Ectodermal cell (in vitro differentiated cells): ENCODE measurements at regions not wholly inside any gene's neighbourhood (a gene's known extent, or its start where the extent isn't known, plus 50 kb on each side); places are given as distances from the start of the nearest gene placed in this dataset.

Experiments used
- H3K27ac ChIP-seq: 2 replicates; pipeline ENCODE4 v1.7.0; 2013; ENCODE audit warnings: mild to moderate bottlenecking, low read depth, low read length; ENCODE audit not compliant: insufficient read depth, poor library complexity, severe bottlenecking
- H3K27me3 ChIP-seq: 2 replicates; pipeline ENCODE4 v1.7.0; 2013; ENCODE audit warnings: mild to moderate bottlenecking, low read length; ENCODE audit not compliant: insufficient read depth, control insufficient read depth, poor library complexity, severe bottlenecking
- H3K36me3 ChIP-seq: one replicate; pipeline ENCODE4 v1.7.0; 2013; ENCODE audit warnings: low read length; ENCODE audit not compliant: control insufficient read depth, insufficient read depth
- H3K4me1 ChIP-seq: one replicate; pipeline ENCODE4 v1.7.0; 2013; ENCODE audit warnings: low read length; ENCODE audit not compliant: control insufficient read depth, insufficient read depth
- H3K4me3 ChIP-seq: 2 replicates; pipeline ENCODE4 v1.7.0; 2013; ENCODE audit warnings: low read depth, low read length, control low read depth; ENCODE audit not compliant: insufficient read depth
- H3K9me3 ChIP-seq: 2 replicates; pipeline ENCODE4 v1.7.0; 2013; ENCODE audit warnings: mild to moderate bottlenecking, low read length, moderate library complexity; ENCODE audit not compliant: control insufficient read depth
- WGBS, 2 experiments: methylation state at CpG; one replicate each; pipeline ENCODE4 v1.1.7; 2013; ENCODE audit warnings: missing lambda C conversion rate in 2 of 2; 5-methylcytosine and 5-hydroxymethylcytosine counted together

DNA sequence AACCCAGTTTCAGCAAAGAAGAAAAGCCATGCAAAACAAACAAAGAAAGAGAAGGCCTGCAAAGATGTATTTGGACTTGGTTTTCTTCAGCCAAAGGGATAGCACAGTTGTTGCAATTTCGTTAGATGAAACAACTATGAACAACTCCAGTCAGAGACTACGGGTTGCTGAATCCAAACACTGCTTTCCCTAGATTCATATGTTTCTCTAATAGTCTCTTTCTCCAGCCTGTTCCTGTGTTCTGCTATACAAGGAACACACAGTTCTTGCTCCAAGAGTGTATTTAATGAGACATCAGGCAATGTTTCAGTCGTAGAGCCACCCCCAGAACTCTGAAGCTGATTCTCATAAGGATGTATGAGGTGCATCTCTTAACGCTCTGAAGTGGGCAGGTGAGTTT is 162.5 kb upstream of the TBL1X start:
- no peaks in the 10 kb centered on the region for H3K9me3 ChIP-seq
- H3K36me3 ChIP-seq, result no peaks in the 10 kb centered on the region
- no peaks in the 10 kb centered on the region for H3K4me1 ChIP-seq
- 89 to 95% methylated on average over 4 of the region's 4 CpGs for WGBS, 2 experiments
- H3K27me3 ChIP-seq, result no peaks in the 10 kb centered on the region
- H3K27ac ChIP-seq, result no peak overlapping the region
- H3K4me3 ChIP-seq, result no peak overlapping the region

- Histone ChIP-seq H3K4me1 (no peaks in the 10 kb centered on the region), H3K36me3 (no peaks in the 10 kb centered on the region), H3K9me3 (no peaks in the 10 kb centered on the region), H3K4me3 (no peak overlapping the region), H3K27me3 (no peaks in the 10 kb centered on the region), H3K27ac (no peak overlapping the region)
- WGBS, 2 experiments, result 83 to 94% methylated on average over 2 to 3 of the region's 4 CpGs
Measured at GRCh38 chrX:9308426-9308825, 156.4 kb upstream of the TBL1X start.

GRCh38 chrX:9310616-9311015 is 154.2 kb upstream of the TBL1X start:
- no peaks in the 10 kb centered on the region for H3K9me3 ChIP-seq
- H3K4me3 ChIP-seq, result no peak overlapping the region
- no peak overlapping the region for H3K27ac ChIP-seq
- no peaks in the 10 kb centered on the region for H3K27me3 ChIP-seq
- no peaks in the 10 kb centered on the region for H3K4me1 ChIP-seq
- H3K36me3 ChIP-seq, result no peaks in the 10 kb centered on the region
- 90 to 100% methylated on average over 2 of the region's 2 CpGs for WGBS, 2 experiments

- 88% methylated on average over 5 to 8 of the region's 8 CpGs for WGBS, 2 experiments
- no peak overlapping the region for H3K4me3 ChIP-seq
- no peaks in the 10 kb centered on the region for H3K4me1 ChIP-seq
- no peak overlapping the region for H3K27ac ChIP-seq
- H3K36me3 ChIP-seq, result no peaks in the 10 kb centered on the region
- H3K9me3 ChIP-seq, result no peaks in the 10 kb centered on the region
- no peaks in the 10 kb centered on the region for H3K27me3 ChIP-seq
Measured at GRCh38 chrX:9311421-9312160, 153.3 kb upstream of the TBL1X start.

DNA sequence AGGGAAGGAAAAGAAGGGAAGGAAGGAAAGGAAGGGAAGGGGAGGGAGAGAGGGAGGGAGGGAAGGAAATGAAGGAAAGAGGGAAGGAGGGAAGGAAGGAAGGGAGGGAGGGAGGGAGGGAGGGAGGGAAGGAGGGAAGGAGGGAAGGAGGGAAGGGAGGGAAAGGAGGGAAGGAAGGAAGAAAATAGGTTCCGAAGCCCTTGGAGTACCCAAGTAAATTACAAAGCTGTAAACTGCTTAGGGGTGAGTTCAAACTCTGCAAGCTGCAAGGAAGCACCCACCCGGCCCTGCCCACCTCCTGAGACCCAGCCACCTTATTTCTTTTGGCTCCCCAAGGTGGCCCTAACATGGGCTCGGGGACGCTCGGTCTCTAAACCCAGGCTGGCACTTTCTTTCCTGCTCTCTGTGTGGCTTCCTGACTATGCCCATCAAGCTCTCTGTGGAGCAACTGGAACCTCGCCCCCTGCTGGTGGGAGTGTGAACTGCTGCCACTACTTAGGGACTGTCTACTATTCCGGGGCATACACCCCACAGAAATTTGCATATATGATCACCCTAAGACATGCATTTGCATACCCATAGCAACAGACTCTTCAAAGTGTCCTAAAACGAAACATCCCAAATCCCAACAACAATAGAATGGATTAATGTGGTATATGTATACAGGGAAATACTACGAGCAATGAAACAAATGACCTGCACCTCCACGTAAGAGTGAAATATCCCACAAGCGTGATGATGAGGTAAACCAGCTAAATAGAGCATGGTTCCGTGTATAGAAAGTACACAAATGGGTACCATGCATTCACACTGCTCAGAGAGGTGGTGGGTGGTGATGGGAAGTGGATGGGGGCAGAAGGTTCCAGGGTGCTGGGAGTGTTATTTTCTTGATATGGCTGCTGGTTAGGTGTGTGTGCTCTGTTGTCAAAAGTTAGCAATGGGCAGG is 151.7 kb upstream of the TBL1X start:
- 79 to 81% methylated on average over 11 of the region's 12 CpGs for WGBS, 2 experiments
- no peaks in the 10 kb centered on the region for H3K36me3 ChIP-seq
- H3K27me3 ChIP-seq, result no peaks in the 10 kb centered on the region
- H3K4me1 ChIP-seq, result no peaks in the 10 kb centered on the region
- no peak overlapping the region for H3K4me3 ChIP-seq
- H3K27ac ChIP-seq, result no peak overlapping the region
- no peaks in the 10 kb centered on the region for H3K9me3 ChIP-seq

DNA sequence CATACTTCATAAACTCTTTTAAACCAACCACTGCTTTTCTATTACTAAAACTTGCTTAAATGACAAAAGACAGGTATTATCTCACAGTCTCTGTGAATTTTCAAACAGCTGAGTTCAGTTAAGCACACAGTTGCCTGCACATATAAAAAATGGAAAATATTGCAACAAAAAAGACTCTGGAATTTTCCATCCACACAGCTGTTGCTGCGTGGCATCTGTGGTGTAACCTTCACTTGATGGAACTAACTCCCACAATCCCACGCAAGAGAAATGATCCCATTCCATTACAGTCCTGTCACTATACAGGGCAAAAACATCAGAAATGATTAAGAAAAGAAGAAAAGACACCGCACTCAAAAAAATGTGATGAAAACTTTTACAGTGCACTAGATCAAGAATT is 149.8 kb upstream of the TBL1X start:
- 94% methylated on average over 2 to 3 of the region's 3 CpGs for WGBS, 2 experiments

DNA sequence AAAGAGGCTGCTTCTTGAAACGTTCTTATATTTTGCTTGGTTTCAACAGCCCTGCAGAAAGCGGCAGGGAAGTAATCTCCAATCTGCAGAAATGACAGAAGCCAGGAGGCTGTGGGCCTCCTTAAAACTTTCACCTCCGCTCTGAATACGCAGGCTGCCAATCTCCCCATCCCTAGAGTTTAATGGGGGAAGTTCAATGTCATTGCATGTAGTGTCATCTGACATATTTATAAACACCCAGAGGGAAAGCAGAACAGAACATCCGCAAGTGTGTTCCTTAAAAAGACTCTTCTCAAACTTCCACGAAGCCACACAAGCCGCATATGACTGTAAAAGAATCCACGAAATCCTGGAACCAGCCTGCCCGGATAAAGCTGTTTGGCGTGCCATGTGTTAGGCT is 148.8 kb upstream of the TBL1X start:
- H3K27ac ChIP-seq, result no peak overlapping the region
- no peaks in the 10 kb centered on the region for H3K4me1 ChIP-seq
- no peaks in the 10 kb centered on the region for H3K27me3 ChIP-seq
- H3K4me3 ChIP-seq, result no peak overlapping the region
- H3K36me3 ChIP-seq, result no peaks in the 10 kb centered on the region
- WGBS, 2 experiments, result 77 to 84% methylated on average over 8 to 10 of the region's 10 CpGs
- H3K9me3 ChIP-seq, result no peaks in the 10 kb centered on the region

More for the DNA sequence above, 149.8 kb upstream of the TBL1X start:
- Histone ChIP-seq H3K36me3 (no peaks in the 10 kb centered on the region), H3K27me3 (no peaks in the 10 kb centered on the region), H3K4me3 (no peak overlapping the region), H3K27ac (no peak overlapping the region), H3K9me3 (no peaks in the 10 kb centered on the region), H3K4me1 (no peaks in the 10 kb centered on the region)

DNA sequence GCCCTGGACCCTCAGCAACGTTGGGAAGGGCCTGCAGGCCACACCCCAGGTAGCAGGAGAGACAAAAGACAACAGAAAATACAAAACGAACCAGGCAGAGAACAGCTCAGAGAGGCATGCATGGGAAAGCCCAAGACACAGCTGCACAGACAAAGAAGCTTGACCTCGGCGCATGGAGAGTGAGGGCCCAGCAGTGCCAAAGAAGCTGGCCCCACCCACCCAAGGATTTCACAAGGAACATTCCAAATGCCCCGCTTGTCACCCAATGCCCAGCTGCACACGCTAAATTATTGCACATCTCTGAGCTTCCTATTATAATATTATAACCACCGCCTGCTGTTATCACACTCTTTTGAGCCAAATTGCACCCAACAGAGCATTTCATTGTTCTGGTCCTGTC is 147.7 kb upstream of the TBL1X start:
- H3K27me3 ChIP-seq, result no peaks in the 10 kb centered on the region
- WGBS, 2 experiments, result 56 to 66% methylated on average over 7 of the region's 7 CpGs
- H3K4me3 ChIP-seq, result no peak overlapping the region
- H3K4me1 ChIP-seq, result no peaks in the 10 kb centered on the region
- no peaks in the 10 kb centered on the region for H3K9me3 ChIP-seq
- H3K36me3 ChIP-seq, result no peaks in the 10 kb centered on the region
- H3K27ac ChIP-seq, result no peak overlapping the region

- Histone ChIP-seq H3K9me3 (no peaks in the 10 kb centered on the region), H3K36me3 (no peaks in the 10 kb centered on the region), H3K4me3 (no peak overlapping the region), H3K4me1 (no peaks in the 10 kb centered on the region), H3K27ac (no peak overlapping the region), H3K27me3 (no peaks in the 10 kb centered on the region)
- 93 to 96% methylated on average over 2 to 3 of the region's 3 CpGs for WGBS, 2 experiments
Measured at GRCh38 chrX:9318213-9318612, 146.6 kb upstream of the TBL1X start.

DNA sequence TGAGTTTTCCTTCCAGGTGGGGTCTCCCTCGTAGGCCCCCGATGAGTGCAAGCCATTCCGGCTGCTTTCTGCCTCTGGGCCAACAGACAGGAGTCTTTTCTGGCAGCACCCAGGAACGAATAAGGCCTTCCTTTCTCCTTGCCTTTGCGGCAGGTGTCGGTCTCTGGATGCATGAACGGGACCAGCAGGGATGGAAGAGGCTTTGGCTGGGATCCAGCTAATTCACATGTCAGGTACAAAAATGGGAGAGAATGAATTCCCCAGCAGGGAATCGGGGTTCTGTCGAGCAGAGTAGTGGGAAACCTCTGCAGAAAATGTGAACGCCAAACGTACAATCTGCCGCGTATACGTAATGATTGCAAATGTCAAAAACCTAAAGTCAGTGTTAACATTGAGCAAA is 146.1 kb upstream of the TBL1X start:
- Histone ChIP-seq H3K4me3 (no peak overlapping the region), H3K9me3 (no peaks in the 10 kb centered on the region), H3K27me3 (no peaks in the 10 kb centered on the region), H3K36me3 (no peaks in the 10 kb centered on the region), H3K27ac (no peak overlapping the region), H3K4me1 (no peaks in the 10 kb centered on the region)
- 90 to 93% methylated on average over 14 of the region's 14 CpGs for WGBS, 2 experiments
